ENCODE measurements at regions not wholly inside any gene's neighbourhood (a gene's known extent, or its start where the extent isn't known, plus 50 kb on each side); places are given as distances from the start of the nearest gene placed in this dataset.
A peak's percentile ranks its signal among the peaks of the same experiment; 100 is the strongest.

GRCh38 chr10:58936364-58936763 lies 240.1 kb upstream of the PHYHIPL start:
- no peak for DNase-seq

- DNase-seq = no peak
Observed at GRCh38 chr10:58937423-58937822, 239.0 kb upstream of the PHYHIPL start.

DNA sequence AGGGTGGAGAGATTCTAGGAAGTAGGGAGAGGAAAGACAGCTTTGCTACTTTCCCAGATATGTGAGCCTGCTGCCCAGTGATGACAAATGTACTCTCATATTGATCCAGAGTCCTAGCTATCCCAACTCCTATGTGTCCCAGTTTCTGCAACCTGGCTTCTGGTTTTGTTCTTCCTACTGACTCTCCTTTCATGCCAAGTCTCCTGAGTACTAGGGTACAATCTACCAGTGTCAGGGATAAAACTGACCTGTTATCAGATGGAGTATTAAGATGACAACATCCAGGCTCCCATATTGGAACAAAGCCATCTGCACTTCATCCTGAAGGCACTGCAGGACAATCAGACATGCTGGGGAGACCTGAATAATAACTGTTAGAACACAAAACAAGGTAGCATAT lies 233.7 kb upstream of the PHYHIPL start:
- DNase-seq = no peak

DNA sequence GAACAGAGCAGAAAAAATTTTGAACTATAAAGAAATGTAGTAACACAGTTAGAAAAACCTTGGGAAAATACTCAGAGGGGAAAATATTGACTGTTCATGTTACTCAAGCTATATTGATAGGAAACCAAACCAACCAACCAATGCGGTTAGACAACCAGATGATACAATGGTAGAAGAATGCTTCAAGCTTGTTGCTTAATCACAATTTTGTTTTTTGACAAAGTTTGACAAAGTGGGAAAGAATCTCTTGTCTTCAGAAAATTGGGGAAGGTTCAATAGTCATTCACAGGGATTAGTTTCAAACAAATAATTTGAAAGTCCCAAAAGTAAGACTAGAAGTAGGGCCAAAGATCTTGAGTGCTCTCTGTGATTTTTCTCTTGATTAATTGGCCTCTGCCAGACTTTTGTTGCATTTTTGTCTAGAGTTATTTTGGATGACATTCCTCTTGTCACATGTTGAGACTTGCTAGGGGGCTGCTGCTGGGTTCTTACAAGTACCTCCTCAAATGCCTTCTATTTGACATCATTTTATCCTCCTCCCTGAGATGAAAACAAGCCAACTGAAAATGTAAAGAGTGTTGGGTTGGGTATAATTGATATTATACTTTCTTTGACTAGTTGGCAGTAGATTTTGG lies 233.1 kb upstream of the PHYHIPL start:
- DNase-seq = peak; percentile 64

DNA sequence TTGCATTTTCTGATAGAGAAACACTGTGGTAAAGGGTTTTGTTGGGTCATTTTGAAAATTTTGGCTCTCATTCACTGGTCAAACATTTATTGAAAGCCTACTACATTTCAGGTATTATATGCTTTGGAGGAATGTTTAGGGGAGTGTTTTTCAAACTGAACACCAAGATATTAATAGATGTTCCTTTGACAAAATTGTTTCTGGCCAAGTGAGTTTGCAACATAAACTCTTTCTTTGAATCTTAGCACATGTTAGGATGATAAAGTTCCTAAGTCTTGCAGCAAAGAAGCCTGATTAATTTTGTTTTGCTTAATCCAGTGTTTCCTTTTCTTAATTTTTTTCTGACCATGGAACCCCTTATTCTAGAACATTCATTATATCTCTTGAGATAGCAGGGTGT lies 232.5 kb upstream of the PHYHIPL start:
- DNase-seq = no peak

DNA sequence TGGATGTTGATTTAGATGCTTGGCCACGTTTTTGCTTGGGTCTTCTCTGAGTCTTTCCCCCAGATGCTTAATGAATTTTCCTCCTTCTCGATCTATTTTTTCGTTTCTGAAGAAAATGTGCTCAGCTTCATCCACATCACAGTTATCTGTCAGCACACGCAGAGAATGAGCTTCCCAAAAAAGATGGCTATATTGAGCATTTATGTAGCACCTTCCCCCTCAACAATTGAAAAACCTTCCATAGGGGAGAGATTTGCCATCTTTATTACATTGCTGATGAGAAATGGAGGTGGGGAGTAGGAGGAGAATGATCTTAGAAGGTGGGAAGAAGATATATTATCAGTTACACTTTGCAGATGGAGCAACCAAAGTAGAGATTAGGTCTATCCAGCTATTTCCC lies 228.1 kb upstream of the PHYHIPL start:
- no peak for DNase-seq

DNA sequence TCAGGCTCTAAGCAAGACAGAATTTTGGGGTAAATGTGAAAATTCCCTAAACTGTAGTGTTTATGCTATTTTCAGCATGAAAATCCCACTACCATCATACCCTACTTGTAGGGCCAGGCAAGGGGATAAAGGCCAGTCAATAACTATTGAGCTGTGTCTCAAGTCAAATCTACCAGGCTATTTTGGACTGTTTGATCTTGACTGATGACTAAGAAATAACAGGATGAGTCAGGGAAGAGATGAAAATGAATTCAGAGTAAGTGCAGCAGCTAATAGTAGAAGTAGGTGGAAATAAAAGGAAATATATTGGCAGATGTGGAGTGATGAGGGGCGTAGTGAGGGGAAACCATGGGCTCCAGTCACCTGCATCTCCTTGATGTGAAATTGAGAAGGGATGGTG lies 225.8 kb upstream of the PHYHIPL start:
- DNase-seq = peak; percentile 62

DNA sequence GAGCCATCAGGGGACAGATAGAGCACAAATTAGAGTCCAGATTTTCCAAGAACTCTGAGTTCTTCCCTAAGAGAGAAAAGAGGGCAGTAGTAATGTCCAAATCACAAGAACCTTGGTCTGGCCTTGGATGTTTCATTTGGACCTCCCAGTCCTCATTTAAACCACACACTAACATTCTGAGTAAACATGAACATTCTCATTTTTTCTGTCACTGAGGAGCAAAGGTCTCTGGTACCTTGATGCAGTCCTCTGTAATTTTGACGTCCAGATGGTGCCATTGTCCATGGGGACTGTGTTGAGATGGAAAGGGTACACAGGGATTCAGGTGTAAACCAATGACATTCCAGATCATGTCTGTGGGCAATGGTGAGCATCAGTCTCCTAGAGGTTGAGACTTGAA lies 225.4 kb upstream of the PHYHIPL start:
- DNase-seq = no peak

GRCh38 chr10:58951746-58952145 lies 224.7 kb upstream of the PHYHIPL start:
- peak; percentile 88 for DNase-seq

DNA sequence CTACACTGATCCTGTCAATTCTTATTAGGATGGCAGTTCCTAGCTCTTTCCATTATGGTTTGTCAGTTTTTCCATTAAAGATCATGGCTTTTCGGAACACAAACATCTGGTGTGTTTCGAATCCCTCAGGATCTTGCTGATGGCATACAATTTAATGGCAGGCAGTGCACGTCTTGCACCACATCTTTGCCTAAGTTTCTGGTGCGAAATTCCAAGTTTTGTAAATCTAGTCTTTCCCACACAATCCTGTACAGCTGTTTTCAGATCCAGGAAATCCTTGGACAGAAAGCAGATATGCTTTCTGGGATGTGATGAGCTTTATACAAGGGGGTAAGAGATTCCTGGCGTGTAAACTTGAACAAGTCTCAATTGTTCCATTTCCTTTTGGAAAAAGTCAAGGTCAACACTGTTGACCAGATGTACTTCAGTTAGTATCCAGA lies 224.3 kb upstream of the PHYHIPL start:
- DNase-seq = no peak

DNA sequence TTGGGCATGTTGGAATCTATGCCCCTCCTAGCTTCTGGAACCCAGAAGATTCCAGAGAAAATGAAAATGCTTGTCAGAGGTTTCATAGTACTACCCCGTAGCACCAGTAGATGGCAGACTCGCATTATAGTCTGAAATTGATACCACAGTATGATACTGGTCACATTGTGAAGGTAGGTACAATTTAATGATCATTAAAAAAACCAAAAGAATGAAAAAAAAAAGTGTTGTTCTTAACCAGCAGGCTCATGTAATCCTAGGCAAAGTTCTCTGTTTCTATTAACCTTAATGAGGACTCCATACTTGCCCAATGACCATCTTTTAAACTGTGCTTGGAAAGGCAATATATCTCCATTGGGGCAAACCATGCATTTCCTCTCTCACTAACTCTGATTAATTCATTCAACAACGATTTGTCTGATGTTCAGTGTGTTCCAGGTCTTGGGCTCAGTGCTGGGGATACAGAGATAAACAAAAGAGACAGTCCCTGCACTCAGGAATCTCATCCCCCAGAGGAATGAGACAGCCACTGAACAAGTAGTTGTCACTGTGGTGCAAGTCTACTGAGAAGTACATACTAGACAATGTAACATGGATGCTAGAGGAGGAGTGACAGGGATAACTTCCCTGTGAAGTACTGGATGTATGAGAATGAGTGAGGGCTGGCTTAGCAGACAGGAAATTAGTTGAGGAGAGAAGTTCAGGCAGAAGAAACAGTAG lies 223.5 kb upstream of the PHYHIPL start:
- peak; percentile 61 for DNase-seq

GRCh38 chr10:58954178-58954577 lies 222.3 kb upstream of the PHYHIPL start:
- DNase-seq = no peak

DNA sequence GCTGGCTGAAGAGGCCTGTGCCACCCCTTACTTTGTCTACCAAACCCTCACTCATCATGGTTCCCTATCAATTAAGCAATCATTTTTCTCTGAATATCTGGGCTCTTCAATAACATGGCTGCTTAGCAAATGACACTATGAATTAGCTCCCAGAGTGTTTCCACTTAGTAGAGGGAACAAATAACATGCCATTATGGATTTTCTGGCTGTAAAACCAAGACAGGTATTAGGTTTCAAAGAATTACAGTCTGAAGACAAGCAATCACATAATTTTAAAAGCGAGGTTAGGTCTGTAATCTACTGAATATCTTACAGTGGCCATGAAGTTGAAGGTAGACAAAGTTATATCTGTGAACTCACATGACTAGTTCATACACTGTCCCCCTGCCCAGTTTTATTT lies 220.8 kb upstream of the PHYHIPL start:
- DNase-seq = no peak

DNA sequence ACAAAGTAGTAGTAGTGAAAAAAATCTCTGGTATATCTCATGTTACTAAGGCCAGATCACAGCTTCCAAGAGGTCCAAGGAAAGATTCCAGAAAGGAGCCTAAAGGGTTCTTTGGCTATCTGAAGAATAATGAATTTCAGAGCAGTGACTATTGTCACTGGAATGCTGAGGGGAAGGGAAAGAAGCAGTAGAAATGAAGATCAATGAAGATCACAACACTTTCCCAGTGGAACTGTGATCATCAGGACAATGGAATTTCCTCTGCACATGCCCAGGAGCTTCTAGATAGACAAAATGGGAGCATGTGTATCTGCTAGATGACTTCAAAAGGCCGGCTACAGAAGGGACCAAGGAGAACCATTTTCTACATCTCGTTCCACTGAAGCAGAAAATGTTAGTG lies 219.5 kb upstream of the PHYHIPL start:
- peak; percentile 79 for DNase-seq

GRCh38 chr10:58957517-58957916 lies 218.9 kb upstream of the PHYHIPL start:
- no peak for DNase-seq

GRCh38 chr10:58963101-58963534 lies 213.3 kb upstream of the PHYHIPL start:
- DNase-seq = no peak

DNA sequence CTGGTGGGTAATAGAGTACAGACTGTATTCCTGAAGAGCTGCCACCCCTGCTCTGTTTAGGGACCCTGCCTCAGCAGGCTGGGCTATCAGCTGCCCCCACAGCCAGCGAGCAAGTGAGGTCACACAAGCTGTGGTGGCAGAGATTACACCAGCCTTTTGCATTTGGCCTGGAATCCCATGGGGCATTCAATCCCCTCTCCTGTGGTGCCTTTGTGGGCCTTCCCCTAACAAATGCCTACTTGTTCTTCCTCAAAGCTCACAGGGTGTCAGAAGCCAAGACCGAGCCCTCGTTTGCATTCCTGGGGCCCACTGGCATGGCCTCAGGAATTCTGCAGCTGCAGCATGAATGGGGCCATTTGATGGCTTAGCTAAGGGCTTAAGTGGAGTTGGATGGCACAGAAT lies 212.7 kb upstream of the PHYHIPL start:
- DNase-seq = no peak

DNA sequence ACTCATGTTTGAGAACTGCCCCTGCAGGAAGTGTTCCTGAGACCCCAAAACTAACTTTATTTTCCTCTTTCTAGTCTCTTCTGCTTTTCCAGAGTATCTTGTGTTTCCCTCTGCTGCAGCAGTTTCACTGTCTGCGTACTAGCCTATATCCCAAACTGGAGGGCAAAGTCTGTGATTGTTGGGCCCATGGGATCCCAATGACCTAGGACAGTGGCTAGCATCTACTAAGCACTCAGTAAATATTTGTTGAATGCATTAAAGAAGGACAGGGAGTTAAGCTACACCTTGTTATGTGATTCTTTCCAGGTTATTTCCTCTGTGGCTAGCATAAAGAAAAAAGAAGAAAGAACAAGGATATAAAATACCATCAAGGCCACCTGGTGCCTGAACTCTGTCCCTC lies 210.6 kb upstream of the PHYHIPL start:
- DNase-seq = no peak

DNA sequence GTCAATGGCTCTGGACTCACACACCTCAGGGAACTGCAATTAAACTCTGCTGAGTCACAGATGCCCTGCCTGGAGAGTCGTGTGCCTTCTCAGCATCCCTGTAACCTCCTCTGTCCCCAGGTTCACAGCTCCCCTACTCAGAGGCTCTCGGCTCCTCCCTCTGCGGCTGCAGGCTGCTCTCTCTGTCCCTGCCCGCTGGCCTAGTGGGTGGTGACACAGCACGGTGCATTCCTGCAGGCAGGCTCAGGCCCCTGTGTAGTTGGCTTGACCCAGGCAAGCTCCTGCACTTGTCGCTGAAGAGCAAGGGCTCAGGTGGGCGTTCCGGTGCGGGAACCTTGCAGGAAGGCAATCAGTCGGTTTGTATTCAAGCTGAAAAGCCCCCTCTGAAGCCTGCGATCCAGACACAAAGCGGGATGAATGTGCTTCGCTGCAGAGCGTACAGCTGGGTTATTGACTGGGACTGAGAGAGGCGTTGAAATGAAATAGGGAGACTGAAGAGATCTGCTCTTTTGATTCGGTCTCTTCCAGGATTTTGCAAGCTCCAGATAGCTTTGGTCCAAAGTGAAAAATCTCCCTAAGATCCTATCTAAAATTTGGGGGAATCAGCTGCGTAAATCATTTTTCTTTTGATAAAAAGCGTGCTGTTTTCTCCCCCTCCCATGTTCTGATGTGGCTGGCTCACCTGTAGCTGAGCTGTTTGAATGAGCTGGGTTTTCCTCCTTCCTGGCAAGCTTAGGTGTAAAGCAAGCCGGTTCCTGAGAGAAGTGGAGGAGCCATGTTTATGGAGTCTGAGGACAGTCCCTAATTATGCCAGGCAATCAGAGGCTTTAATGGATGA lies 208.7 kb upstream of the PHYHIPL start:
- peak; percentile 7 for DNase-seq

- DNase-seq = no peak
Observed at GRCh38 chr10:58968389-58968755, 208.1 kb upstream of the PHYHIPL start.

DNA sequence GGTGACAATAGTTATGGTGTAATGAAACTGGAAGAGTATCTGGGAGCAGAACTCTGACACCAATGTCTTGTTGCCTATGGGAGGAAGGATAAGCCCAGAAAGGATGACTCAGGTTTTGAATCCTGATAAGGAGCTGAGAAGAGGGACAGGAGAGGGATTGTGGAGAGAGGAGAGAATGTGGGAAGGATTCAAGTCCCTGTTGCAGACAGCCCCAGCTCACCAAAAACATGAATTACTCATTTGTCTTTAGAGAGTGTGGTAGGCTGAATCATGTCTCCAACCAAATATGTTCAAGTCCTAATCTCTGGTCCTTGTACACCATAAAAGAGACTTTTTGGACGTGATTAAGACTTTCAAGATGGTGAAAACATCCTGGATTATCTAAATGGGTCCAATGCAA lies 206.9 kb upstream of the PHYHIPL start:
- peak; percentile 57 for DNase-seq

DNA sequence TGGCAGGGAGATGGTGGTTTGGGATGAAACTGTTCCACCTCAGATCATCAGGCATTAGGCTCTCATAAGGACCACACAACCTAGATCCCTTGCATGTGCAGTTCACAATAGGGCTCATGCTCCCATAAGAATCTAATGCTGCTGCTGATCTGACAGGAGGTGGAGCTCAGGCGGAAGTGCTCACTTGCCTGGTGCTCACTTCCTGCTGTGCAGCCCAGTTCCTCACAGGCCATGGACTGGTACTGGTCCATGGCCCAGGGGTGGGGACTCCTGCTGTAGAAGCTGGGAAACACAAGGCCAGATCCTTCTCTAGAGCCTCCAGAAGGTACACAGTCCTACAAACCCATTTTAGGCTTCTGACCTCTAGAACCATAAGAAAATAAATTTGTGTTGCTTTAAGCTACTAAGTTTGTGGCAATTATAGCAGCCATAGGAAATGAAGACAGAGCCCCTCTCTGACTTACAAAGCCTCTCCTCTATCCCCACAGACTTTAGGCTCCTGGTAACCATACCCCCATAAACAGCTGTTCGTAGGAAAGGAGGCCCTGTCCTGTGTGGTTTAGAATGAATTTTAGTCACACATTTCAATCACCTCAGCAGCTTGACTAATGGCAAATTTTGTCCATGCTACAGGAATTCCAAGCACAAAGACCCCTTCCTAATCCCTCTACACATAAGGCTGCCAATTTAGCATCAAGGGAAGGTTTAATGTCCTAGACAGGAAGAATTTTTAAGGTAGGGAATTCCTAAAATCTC lies 206.1 kb upstream of the PHYHIPL start:
- no peak for DNase-seq

- DNase-seq = no peak
Observed at GRCh38 chr10:58971211-58971610, 205.2 kb upstream of the PHYHIPL start.

Measured in fibroblast of upper back skin (primary cell).